Left ventricle myocardium inferior (tissue), 1 donor: ENCODE measurements at regions not wholly inside any gene's neighbourhood (a gene's known extent, or its start where the extent isn't known, plus 50 kb on each side); places are given as distances from the start of the nearest gene placed in this dataset.

Experiments
- DNase-seq: peaks from one replicate; pipeline ENCODE4 v3.0.0-alpha.2; 2020
- H3K27ac ChIP-seq: fragments of 200-600 bp; replicated peaks from 2 replicates; pipeline ENCODE4 v1.8.0; 2021
- H3K27me3 ChIP-seq: fragments of 200-600 bp; 2 replicates; pipeline ENCODE4 v1.8.0; 2021; ENCODE audit warnings: low read depth
- H3K36me3 ChIP-seq: fragments of 200-600 bp; 2 replicates; pipeline ENCODE4 v1.8.0; 2021
- H3K4me1 ChIP-seq: fragments of 200-600 bp; 2 replicates; pipeline ENCODE4 v1.8.0; 2021
- H3K4me3 ChIP-seq: fragments of 200-600 bp; 2 replicates; pipeline ENCODE4 v1.8.0; 2021; ENCODE audit warnings: mild to moderate bottlenecking, moderate library complexity
- H3K9me3 ChIP-seq: fragments of 200-600 bp; replicated peaks from 2 replicates; pipeline ENCODE4 v1.8.0; 2021
- CTCF ChIP-seq: fragments of 200-600 bp; IDR thresholded peaks from 2 replicates; pipeline ENCODE4 v1.8.0; 2021; ENCODE audit warnings: antibody characterized with exemption, mild to moderate bottlenecking, borderline replicate concordance
- intact Hi-C: fragments of 100-400 bp; cut with micrococcal nuclease; formaldehyde crosslinking; loops from one replicate; pipeline ENCODE4 v1.11.0; 2022
- donor health status: DM: no; HTN: yes; CAD: no; lungs with severe emphysema.

- no peak for DNase-seq
- Histone ChIP-seq H3K27me3 (no peaks in the 10 kb centered on the region), H3K36me3 (no peaks in the 10 kb centered on the region), H3K27ac (no peak overlapping the region), H3K9me3 (no peaks in the 10 kb centered on the region), H3K4me3 (no peak overlapping the region), H3K4me1 (no peaks in the 10 kb centered on the region)
- no peak for TF ChIP-seq CTCF
- intact Hi-C loops, result no loop called here
Observed at GRCh38 chr4:134382478-134383227, 181.1 kb upstream of the PABPC4L start.

GRCh38 chr4:134375775-134376174, 174.2 kb upstream of the PABPC4L start:
- Histone ChIP-seq H3K4me3 (no peak overlapping the region), H3K27me3 (no peaks in the 10 kb centered on the region), H3K36me3 (no peaks in the 10 kb centered on the region), H3K27ac (no peak overlapping the region), H3K9me3 (no peaks in the 10 kb centered on the region), H3K4me1 (no peaks in the 10 kb centered on the region)
- intact Hi-C loops, result no loop called here
- TF ChIP-seq CTCF, result no peak
- DNase-seq, result no peak

GRCh38 chr4:134365852-134366251, 164.3 kb upstream of the PABPC4L start:
- Histone ChIP-seq H3K9me3 (no peaks in the 10 kb centered on the region), H3K27ac (no peak overlapping the region), H3K4me3 (no peak overlapping the region), H3K4me1 (no peaks in the 10 kb centered on the region), H3K27me3 (no peaks in the 10 kb centered on the region), H3K36me3 (no peaks in the 10 kb centered on the region)
- no peak for DNase-seq
- intact Hi-C loops, result no loop called here
- TF ChIP-seq CTCF, result no peak

GRCh38 chr4:134364928-134365327, 163.3 kb upstream of the PABPC4L start:
- Histone ChIP-seq H3K27me3 (no peaks in the 10 kb centered on the region), H3K27ac (no peak overlapping the region), H3K4me3 (no peak overlapping the region), H3K4me1 (no peaks in the 10 kb centered on the region), H3K36me3 (no peaks in the 10 kb centered on the region), H3K9me3 (no peaks in the 10 kb centered on the region)
- no peak for DNase-seq
- TF ChIP-seq CTCF, result no peak
- intact Hi-C loops, result no loop called here

GRCh38 chr4:134345244-134345643, 143.7 kb upstream of the PABPC4L start:
- DNase-seq, result no peak
- H3K36me3 ChIP-seq, result no peaks in the 10 kb centered on the region
- H3K27me3 ChIP-seq, result no peaks in the 10 kb centered on the region
- H3K4me3 ChIP-seq, result no peak overlapping the region
- TF ChIP-seq CTCF, result no peak
- no peaks in the 10 kb centered on the region for H3K4me1 ChIP-seq
- H3K9me3 ChIP-seq, result no peaks in the 10 kb centered on the region
- intact Hi-C loops, result no loop called here
- no peak overlapping the region for H3K27ac ChIP-seq
